ENCODE measurements at regions not wholly inside any gene's neighbourhood (a gene's known extent, or its start where the extent isn't known, plus 50 kb on each side); places are given as distances from the start of the nearest gene placed in this dataset.

DNA sequence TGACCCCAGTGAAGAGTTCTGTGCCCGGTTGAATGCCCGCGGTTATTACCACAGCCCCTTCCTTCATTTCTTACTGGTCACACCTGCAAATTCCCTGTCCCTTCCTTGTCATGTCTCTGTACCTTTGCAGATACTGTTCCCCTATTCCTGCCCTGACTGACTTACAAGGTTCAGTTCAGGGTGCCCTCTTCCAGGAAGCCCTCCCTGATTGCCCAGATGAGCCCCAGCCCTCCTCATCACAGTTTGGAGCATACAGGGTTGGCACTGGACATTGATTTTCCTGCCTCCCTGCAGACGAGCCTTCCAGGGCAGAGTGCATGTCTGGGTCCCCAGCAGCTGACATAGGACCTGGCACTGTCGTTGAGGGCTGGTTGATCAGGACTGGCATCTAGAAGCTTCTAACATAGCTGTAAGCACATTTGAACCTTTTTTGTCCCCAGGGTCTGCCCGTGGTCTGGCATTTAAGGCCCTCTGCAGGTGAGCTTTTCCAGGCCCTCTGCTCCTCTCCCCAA is 70.4 kb upstream of the SHISAL1 start:
- DNase-seq: no peak
- Mint-ChIP-seq H3K4me3 (no peak overlapping the region), H3K27ac (peak overlapping the region in 1 of 6 donors; percentile 46), H3K9me3 (peaks cover 0 to 4% (median 3%) of the 10 kb centered on the region in 6 donors), H3K4me1 (no peaks in the 10 kb centered on the region), H3K36me3 (no peaks in the 10 kb centered on the region), H3K27me3 (ENCODE audit: low read depth in 3 of 3) (peaks cover 0 to 12% (median 3%) of the 10 kb centered on the region in 3 donors)

DNA sequence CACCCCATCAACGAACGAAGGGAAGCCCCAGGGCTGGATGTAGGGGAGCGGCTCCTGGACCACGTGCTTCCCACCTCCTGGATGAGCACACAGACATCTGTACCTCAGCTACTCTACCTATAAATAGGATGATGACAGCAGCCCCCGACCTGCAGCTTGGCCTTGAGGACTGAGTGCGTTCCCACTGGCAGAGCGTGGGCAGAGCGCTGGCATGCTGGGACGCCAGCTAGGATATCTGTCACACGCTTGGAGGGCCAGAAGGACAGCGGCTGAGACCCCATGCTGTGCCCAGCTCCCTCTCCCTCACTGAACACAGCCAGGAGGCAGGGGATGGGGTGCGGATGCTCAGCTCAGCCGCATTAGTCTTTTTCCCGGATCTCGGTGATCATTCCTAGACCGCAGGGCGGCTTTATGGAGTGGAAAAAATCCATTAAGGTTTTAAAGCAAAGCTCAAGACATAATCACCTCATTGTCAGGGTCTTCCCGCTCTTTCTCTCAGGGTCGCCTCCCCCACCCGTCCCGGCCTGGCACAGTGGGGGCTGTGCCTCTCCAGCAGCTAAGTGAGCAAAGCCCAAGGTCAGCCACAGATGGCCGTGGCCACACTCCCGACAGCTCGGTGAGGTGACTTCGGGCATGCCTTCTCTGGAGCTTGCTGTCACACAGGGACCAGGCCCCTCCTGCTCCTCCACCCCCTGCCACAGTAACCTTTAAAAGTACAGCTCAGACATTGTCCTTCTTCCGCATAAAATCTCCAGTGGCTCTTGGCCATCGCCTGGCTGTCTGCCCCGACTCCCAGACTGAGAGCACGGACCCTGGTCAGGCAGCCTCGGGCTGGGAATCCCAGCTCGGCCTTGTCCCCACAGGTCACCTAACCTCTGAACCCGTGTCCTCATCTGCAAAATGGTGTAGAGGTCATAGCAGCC is 69.6 kb upstream of the SHISAL1 start:
- H3K9me3 Mint-ChIP-seq: peaks cover 0 to 7% (median 3%) of the 10 kb centered on the region in 6 donors
- no peaks in the 10 kb centered on the region for H3K4me1 Mint-ChIP-seq
- no peak for DNase-seq
- H3K36me3 Mint-ChIP-seq: no peaks in the 10 kb centered on the region
- peaks cover 3 to 15% (median 4%) of the 10 kb centered on the region in 3 donors for H3K27me3 Mint-ChIP-seq (ENCODE audit: low read depth in 3 of 3)
- H3K4me3 Mint-ChIP-seq: no peak overlapping the region
- no peak overlapping the region for H3K27ac Mint-ChIP-seq

DNA sequence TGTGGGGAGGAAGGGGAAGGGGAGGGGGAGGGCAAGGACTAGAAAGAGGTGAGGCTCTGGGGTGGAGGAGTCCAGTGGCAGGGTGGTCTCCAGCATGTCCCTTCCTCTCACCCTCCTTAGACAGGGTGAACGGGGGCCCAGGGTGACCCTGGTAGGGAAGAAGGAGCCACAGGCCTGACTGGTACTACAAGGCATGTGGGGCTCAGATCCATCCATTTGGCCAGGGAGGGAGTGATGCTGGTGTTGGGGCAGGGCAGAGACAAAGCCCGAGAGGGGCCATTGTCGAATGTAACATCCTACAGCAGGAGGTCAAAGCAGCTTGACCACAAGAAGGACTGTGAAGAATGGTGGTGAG is 69.0 kb upstream of the SHISAL1 start:
- no peak overlapping the region for H3K4me3 Mint-ChIP-seq
- no peaks in the 10 kb centered on the region for H3K4me1 Mint-ChIP-seq
- H3K27ac Mint-ChIP-seq: no peak overlapping the region
- H3K9me3 Mint-ChIP-seq: peaks cover 0 to 9% (median 3%) of the 10 kb centered on the region in 6 donors
- H3K27me3 Mint-ChIP-seq (ENCODE audit: low read depth in 3 of 3): peaks cover 3 to 13% (median 7%) of the 10 kb centered on the region in 3 donors
- no peaks in the 10 kb centered on the region for H3K36me3 Mint-ChIP-seq
- DNase-seq: no peak

DNA sequence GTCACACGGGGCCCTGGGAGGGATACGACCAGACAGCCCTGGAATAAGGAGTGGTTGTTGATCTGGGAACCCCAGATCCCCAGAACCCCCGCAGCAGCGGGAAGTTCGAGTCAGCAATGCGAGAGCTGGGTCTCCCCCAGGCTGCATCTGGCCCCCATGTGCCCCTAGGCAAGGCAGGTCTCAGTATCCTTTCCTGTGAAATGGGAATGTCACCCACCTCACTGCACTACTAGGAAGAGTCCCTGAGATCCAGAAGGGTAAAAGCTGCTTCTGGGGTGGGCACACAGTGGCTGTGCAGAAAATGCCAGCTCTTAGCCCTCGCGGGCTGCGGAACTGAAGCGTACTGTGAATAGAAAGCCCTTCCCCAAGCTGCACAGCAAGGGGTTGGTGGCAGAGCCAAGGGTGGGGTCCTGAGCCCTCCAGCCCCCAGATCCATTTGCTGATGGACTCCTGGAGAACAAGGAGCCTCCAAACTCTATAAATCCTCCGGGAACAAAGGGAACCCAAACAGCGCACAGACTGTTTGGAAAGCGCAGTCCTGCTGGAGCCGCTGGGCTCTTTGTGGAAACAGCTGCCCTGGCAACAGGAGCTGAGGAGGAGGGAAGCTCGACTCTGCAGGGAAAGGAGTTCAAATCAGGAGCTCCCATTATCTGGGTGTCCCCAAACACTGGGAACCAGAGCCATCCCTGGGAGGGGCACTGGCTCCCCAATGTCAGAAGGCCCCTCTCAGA is 68.2 kb upstream of the SHISAL1 start:
- no peak overlapping the region for H3K4me3 Mint-ChIP-seq
- H3K9me3 Mint-ChIP-seq: peaks cover 0 to 9% (median 3%) of the 10 kb centered on the region in 6 donors
- DNase-seq: no peak
- peaks cover 3 to 12% (median 7%) of the 10 kb centered on the region in 3 donors for H3K27me3 Mint-ChIP-seq (ENCODE audit: low read depth in 3 of 3)
- no peaks in the 10 kb centered on the region for H3K4me1 Mint-ChIP-seq
- H3K36me3 Mint-ChIP-seq: no peaks in the 10 kb centered on the region
- no peak overlapping the region for H3K27ac Mint-ChIP-seq

DNA sequence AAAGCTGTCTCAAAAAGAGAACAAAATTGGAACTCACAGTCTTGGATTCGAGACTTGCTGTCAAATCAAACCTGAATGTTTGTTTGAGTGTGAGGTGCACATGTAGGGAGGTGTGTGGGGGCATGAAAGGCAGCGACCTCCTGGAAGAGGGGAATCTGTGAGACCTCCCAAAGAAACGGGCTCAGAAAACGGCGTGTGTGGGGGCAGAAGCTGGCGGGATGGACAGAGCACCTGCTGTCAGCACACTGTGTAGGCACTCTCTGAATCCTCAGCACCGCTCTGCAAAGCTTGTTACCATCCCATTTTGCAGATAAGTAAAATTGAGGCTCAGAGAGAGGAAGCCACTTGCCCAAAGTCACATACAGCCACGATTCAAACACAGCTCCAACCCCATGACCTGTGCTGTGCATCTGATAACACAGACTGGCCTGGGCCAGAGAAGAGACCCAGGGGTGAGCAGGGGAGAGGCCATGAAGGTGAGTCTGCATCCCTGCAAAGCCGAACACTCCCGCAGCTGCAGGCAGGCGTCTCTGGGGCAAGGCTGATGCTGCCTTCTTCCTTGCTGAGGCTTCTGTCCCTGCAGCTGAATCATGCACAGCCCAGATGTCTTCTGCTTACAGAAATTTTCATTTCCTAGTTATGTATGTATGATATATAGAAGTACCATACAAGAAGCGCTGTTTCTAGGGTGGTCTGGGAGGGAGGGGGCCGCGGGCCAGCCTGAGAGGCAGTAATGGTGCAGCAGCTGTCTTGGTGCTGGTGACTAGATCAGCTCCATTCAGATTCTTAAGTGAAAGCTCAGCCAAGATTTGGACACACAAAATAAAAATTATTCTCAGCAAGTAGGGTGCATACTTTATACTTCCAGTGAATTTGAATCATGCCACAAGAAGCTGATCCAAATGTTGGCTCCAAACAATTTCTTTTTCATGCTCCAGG is 67.3 kb upstream of the SHISAL1 start:
- H3K36me3 Mint-ChIP-seq: peaks cover 0 to 3% (median 2%) of the 10 kb centered on the region in 3 donors
- no peaks in the 10 kb centered on the region for H3K4me1 Mint-ChIP-seq
- no peak overlapping the region for H3K4me3 Mint-ChIP-seq
- DNase-seq: no peak
- peaks cover 3 to 16% (median 6%) of the 10 kb centered on the region in 6 donors for H3K9me3 Mint-ChIP-seq
- no peak overlapping the region for H3K27ac Mint-ChIP-seq
- peaks cover 3 to 12% (median 7%) of the 10 kb centered on the region in 3 donors for H3K27me3 Mint-ChIP-seq (ENCODE audit: low read depth in 3 of 3)

DNA sequence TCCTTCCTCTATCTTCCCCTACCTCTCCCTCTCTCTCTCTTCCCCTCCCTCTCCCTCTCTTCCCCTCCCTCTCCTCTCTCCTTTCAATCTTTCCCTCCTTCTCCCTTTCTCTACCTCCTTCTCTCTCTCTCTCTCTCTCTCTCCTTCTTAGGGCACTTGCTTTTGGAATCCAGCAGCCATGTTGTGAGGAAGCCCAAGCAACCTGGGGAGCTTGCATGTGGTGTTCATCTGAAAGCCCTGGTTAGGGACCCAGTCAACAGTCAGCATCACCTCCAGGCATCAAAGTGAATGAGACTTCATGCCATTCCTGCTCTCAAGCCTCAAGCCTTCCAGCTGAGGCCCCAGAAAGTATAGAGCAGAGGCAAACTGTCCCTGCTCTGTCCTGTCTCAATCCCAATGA is 65.6 kb upstream of the SHISAL1 start:
- Mint-ChIP-seq H3K4me3 (no peak overlapping the region), H3K9me3 (peaks cover 3 to 27% (median 15%) of the 10 kb centered on the region in 6 donors), H3K27ac (no peak overlapping the region), H3K36me3 (peaks cover 3 to 10% (median 5%) of the 10 kb centered on the region in 3 donors), H3K4me1 (no peaks in the 10 kb centered on the region), H3K27me3 (ENCODE audit: low read depth in 3 of 3) (peaks cover 5 to 15% (median 7%) of the 10 kb centered on the region in 3 donors)
- DNase-seq: no peak

- H3K4me1 Mint-ChIP-seq: no peaks in the 10 kb centered on the region
Observed at GRCh38 chr22:44375451-44375850, 62.7 kb upstream of the SHISAL1 start.

DNA sequence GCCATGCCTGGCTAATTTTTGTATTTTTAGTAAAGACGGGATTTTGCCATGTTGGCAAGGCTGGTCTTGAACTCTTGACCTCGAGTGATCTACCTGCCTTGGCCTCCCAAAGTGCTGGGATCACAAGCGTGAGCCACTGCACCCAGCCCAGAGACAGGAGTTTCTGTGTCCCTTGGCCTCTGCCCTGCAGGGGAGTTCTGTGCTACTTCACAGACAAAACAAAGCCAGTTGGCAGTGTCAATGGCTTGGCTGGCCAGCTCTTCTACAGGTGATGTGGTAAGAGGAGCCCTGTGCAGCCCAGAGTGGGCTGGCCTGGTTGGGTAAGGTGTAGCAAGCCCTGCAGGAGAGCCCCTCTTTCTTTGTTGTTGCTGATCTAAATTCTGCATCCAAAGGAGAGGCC is 60.5 kb upstream of the SHISAL1 start:
- DNase-seq: no peak
- peaks cover 3 to 10% (median 5%) of the 10 kb centered on the region in 3 donors for H3K36me3 Mint-ChIP-seq
- no peak overlapping the region for H3K4me3 Mint-ChIP-seq

More at GRCh38 chr22:44375451-44375850, 62.7 kb upstream of the SHISAL1 start:
- Mint-ChIP-seq H3K4me3 (no peak overlapping the region), H3K27me3 (ENCODE audit: low read depth in 3 of 3) (peaks cover 2 to 11% (median 7%) of the 10 kb centered on the region in 3 donors), H3K36me3 (peaks cover 3 to 10% (median 5%) of the 10 kb centered on the region in 3 donors), H3K27ac (no peak overlapping the region), H3K9me3 (peaks cover 1 to 27% (median 15%) of the 10 kb centered on the region in 6 donors)
- no peak for DNase-seq

DNA sequence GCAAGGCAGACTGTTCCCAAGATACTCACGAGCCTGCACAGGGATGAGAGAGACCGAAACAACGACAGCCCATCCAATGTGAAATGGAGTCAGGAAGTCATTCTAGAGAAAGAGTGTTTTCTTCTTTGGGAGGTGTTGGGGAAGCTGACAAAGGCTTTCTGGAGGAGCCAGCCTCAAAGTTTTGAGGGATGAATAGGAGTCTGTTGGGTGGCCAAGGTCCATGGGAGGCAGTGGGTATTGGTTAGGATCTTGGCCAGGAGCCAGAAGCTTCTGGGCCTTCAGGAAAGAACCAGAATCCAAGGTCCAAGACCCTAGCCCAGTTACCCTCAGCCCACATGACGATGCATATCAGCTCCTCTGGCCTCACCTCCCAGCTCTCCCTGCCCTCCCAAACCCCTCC is 59.9 kb upstream of the SHISAL1 start:
- peaks cover 0 to 23% (median 15%) of the 10 kb centered on the region in 6 donors for H3K9me3 Mint-ChIP-seq
- peaks cover 2 to 8% (median 4%) of the 10 kb centered on the region in 3 donors for H3K27me3 Mint-ChIP-seq (ENCODE audit: low read depth in 3 of 3)
- no peak overlapping the region for H3K4me3 Mint-ChIP-seq
- peaks cover 3 to 10% (median 5%) of the 10 kb centered on the region in 3 donors for H3K36me3 Mint-ChIP-seq
- H3K4me1 Mint-ChIP-seq: no peaks in the 10 kb centered on the region
- no peak overlapping the region for H3K27ac Mint-ChIP-seq
- no peak for DNase-seq

More for the DNA sequence above, 60.5 kb upstream of the SHISAL1 start:
- peaks cover 0 to 25% (median 15%) of the 10 kb centered on the region in 6 donors for H3K9me3 Mint-ChIP-seq
- H3K4me1 Mint-ChIP-seq: no peaks in the 10 kb centered on the region
- peaks cover 2 to 10% (median 7%) of the 10 kb centered on the region in 3 donors for H3K27me3 Mint-ChIP-seq (ENCODE audit: low read depth in 3 of 3)
- H3K27ac Mint-ChIP-seq: no peak overlapping the region

DNA sequence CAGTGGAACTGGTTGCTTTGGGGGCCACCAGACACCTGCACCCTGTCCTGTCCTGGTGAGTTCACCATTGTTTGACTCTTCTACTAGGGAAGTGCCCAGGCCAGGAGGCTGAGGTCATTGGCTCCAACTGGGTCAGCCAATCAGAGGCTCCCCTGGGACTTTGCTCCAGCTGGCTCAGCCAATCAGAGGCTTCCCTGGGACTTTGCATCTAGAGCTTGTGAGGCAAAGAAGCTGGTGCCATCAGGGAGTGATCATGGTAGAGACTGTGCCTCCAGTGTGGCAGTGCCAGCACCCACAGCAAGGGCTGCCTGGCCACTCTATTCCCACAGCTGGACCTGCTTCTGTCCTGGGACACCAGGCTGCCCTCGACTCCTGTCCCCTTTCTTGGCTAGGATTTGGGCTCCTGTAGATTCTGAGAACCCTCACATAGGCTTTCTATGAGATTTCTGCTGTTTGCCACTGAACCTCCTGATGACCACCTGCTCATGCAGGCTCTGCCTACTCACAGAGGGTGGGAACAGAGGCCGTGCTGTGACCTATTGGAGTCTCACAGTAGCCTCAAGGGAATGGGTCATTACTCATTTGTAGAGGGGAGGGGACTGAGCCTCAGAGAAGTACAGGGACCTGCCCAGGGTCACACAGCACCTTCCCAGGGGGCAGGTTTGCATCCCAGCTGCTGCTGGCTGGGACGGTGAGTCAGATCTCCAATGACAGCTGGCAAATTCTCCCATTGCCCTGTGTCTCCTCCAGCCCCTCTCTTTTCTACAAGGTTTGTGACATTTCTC is 59.2 kb upstream of the SHISAL1 start:
- Mint-ChIP-seq H3K4me3 (no peak overlapping the region), H3K36me3 (peaks cover 3 to 10% (median 5%) of the 10 kb centered on the region in 3 donors), H3K27me3 (ENCODE audit: low read depth in 3 of 3) (peaks cover 2 to 8% (median 2%) of the 10 kb centered on the region in 3 donors), H3K4me1 (no peaks in the 10 kb centered on the region), H3K9me3 (peaks cover 0 to 23% (median 15%) of the 10 kb centered on the region in 6 donors), H3K27ac (no peak overlapping the region)
- no peak for DNase-seq

GRCh38 chr22:44369916-44370801 is 57.4 kb upstream of the SHISAL1 start:
- peak overlapping the region in 1 of 6 donors; percentile 40 for H3K27ac Mint-ChIP-seq
- no peak for DNase-seq

More at GRCh38 chr22:44369916-44370801, 57.4 kb upstream of the SHISAL1 start:
- H3K27me3 Mint-ChIP-seq (ENCODE audit: low read depth in 3 of 3): peaks cover 0 to 9% (median 2%) of the 10 kb centered on the region in 3 donors
- H3K9me3 Mint-ChIP-seq: peaks cover 0 to 17% (median 10%) of the 10 kb centered on the region in 6 donors
- H3K36me3 Mint-ChIP-seq: peaks cover 2 to 8% (median 5%) of the 10 kb centered on the region in 3 donors
- no peak overlapping the region for H3K4me3 Mint-ChIP-seq
- no peaks in the 10 kb centered on the region for H3K4me1 Mint-ChIP-seq

All from immature natural killer cell (primary cell).